ENCODE measurements at regions not wholly inside any gene's neighbourhood (a gene's known extent, or its start where the extent isn't known, plus 50 kb on each side); places are given as distances from the start of the nearest gene placed in this dataset.

GRCh38 chrX:125641405-125641804 lies 321.7 kb downstream of the TEX13C start:
- TF ChIP-seq CTCF (conservative IDR thresholded peaks at IDR 0.05; ENCODE audit: control insufficient read depth, insufficient read depth, low read depth, low read length): no peak
- no peak overlapping the region for H3K4me3 ChIP-seq (ENCODE audit: control insufficient read depth, low read depth, low read length)
- DNase-seq (ENCODE audit: low read depth): no peak

GRCh38 chrX:125646195-125646594 lies 326.5 kb downstream of the TEX13C start:
- no peak overlapping the region for H3K4me3 ChIP-seq (ENCODE audit: control insufficient read depth, low read depth, low read length)
- TF ChIP-seq CTCF (conservative IDR thresholded peaks at IDR 0.05; ENCODE audit: control insufficient read depth, insufficient read depth, low read depth, low read length): no peak
- DNase-seq (ENCODE audit: low read depth): no peak

GRCh38 chrX:125651426-125651825 lies 331.8 kb downstream of the TEX13C start:
- TF ChIP-seq CTCF (conservative IDR thresholded peaks at IDR 0.05; ENCODE audit: control insufficient read depth, insufficient read depth, low read depth, low read length): no peak
- no peak overlapping the region for H3K4me3 ChIP-seq (ENCODE audit: control insufficient read depth, low read depth, low read length)
- DNase-seq (ENCODE audit: low read depth): peak; percentile 2

GRCh38 chrX:125654501-125654900 lies 334.8 kb downstream of the TEX13C start:
- no peak for TF ChIP-seq CTCF (conservative IDR thresholded peaks at IDR 0.05; ENCODE audit: control insufficient read depth, insufficient read depth, low read depth, low read length)
- DNase-seq (ENCODE audit: low read depth): no peak

GRCh38 chrX:125673758-125674157 lies 354.1 kb downstream of the TEX13C start:
- DNase-seq (ENCODE audit: low read depth): no peak
- no peak overlapping the region for H3K4me3 ChIP-seq (ENCODE audit: control insufficient read depth, low read depth, low read length)
- TF ChIP-seq CTCF (conservative IDR thresholded peaks at IDR 0.05; ENCODE audit: control insufficient read depth, insufficient read depth, low read depth, low read length): no peak

More at GRCh38 chrX:125654501-125654900, 334.8 kb downstream of the TEX13C start:
- H3K4me3 ChIP-seq (ENCODE audit: control insufficient read depth, low read depth, low read length): no peak overlapping the region

GRCh38 chrX:125678258-125678657 lies 358.6 kb downstream of the TEX13C start:
- TF ChIP-seq CTCF (conservative IDR thresholded peaks at IDR 0.05; ENCODE audit: control insufficient read depth, insufficient read depth, low read depth, low read length): no peak
- no peak overlapping the region for H3K4me3 ChIP-seq (ENCODE audit: control insufficient read depth, low read depth, low read length)
- DNase-seq (ENCODE audit: low read depth): no peak

GRCh38 chrX:125680366-125680765 lies 360.7 kb downstream of the TEX13C start:
- DNase-seq (ENCODE audit: low read depth): no peak
- no peak for TF ChIP-seq CTCF (conservative IDR thresholded peaks at IDR 0.05; ENCODE audit: control insufficient read depth, insufficient read depth, low read depth, low read length)
- H3K4me3 ChIP-seq (ENCODE audit: control insufficient read depth, low read depth, low read length): no peak overlapping the region
